ENCODE measurements at regions not wholly inside any gene's neighbourhood (a gene's known extent, or its start where the extent isn't known, plus 50 kb on each side); places are given as distances from the start of the nearest gene placed in this dataset.

- TF ChIP-seq POLR2A (IDR thresholded peaks at IDR 0.05) (no peak), CTCF (IDR thresholded peaks at IDR 0.05) (no peak)
Measured at GRCh38 chr6:141992109-141992508, 140.6 kb upstream of the GJE1 start.
